HEK293 (cell line): ENCODE measurements at regions not wholly inside any gene's neighbourhood (a gene's known extent, or its start where the extent isn't known, plus 50 kb on each side); places are given as distances from the start of the nearest gene placed in this dataset.

ENCODE experiments used
- CTCF ChIP-seq: fragments of 450-650 bp; formaldehyde crosslinking; IDR thresholded peaks from 2 replicates; pipeline ENCODE4 v1.5.1; 2016; ENCODE audit warnings: missing biosample characterization, missing genetic modification characterization
- SALL2 ChIP-seq: fragments of 450-650 bp; formaldehyde crosslinking; IDR thresholded peaks from 2 replicates; pipeline ENCODE4 v1.5.0; 2017; ENCODE audit warnings: missing biosample characterization, mild to moderate bottlenecking, missing genetic modification characterization, borderline replicate concordance
- ZBTB21 ChIP-seq: fragments of 450-650 bp; formaldehyde crosslinking; IDR thresholded peaks from 2 replicates; pipeline ENCODE4 v1.5.1; 2017; ENCODE audit warnings: missing biosample characterization, missing genetic modification characterization
- ZBTB8A ChIP-seq: fragments of 450-650 bp; formaldehyde crosslinking; IDR thresholded peaks from 2 replicates; pipeline ENCODE4 v1.5.1; 2016; ENCODE audit warnings: missing biosample characterization, missing genetic modification characterization
- ZNF292 ChIP-seq: fragments of 450-650 bp; formaldehyde crosslinking; IDR thresholded peaks from 2 replicates; pipeline ENCODE4 v1.5.1; 2016; ENCODE audit warnings: low read depth, missing biosample characterization, missing genetic modification characterization, borderline replicate concordance
- ZNF548 ChIP-seq: fragments of 450-650 bp; formaldehyde crosslinking; IDR thresholded peaks from 2 replicates; pipeline ENCODE4 v1.5.1; 2016; ENCODE audit warnings: missing biosample characterization, missing genetic modification characterization
- ZNF549 ChIP-seq: fragments of 450-650 bp; IDR thresholded peaks from 2 replicates; pipeline ENCODE4 v1.5.1; 2018; ENCODE audit warnings: missing biosample characterization, missing genetic modification characterization, mild to moderate bottlenecking, inconsistent platforms, moderate library complexity
- ZNF561 ChIP-seq: fragments of 450-650 bp; IDR thresholded peaks from 2 replicates; pipeline ENCODE4 v1.5.1; 2018; ENCODE audit warnings: missing biosample characterization, missing genetic modification characterization, borderline replicate concordance

DNA sequence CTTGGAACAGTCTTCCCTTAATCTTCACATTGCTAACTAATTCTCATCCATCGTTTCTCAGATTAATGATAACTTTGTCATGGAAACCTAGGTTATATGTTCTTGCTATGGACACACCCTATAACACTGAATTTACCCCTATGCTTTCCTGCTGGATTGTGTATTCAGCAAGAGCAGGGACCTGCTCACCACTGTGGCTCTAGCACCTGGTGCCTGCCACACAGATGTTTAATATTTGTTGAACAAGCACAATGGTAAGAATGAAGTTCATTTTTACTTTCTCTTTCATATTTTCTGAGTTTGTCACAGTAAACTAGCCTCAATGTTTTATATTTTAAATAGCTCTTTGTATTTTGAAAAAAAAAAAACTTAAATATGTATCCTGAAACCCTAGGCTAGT lies 734.0 kb upstream of the DIAPH2 start:
- TF ChIP-seq ZNF561, result no peak
- TF ChIP-seq CTCF (tag by site-specific recombination), result no peak
- no peak for TF ChIP-seq ZNF548 (tag by site-specific recombination)
- TF ChIP-seq ZBTB21 (tag by site-specific recombination), result no peak
- TF ChIP-seq SALL2, result no peak
- no peak for TF ChIP-seq ZNF549 (tag by site-specific recombination)
- no peak for TF ChIP-seq ZBTB8A (tag by site-specific recombination)
- no peak for TF ChIP-seq ZNF292 (tag by site-specific recombination)
